ENCODE measurements at regions not wholly inside any gene's neighbourhood (a gene's known extent, or its start where the extent isn't known, plus 50 kb on each side); places are given as distances from the start of the nearest gene placed in this dataset.

- TF ChIP-seq CTCF (IDR thresholded peaks at IDR 0.05): no peak
- TF ChIP-seq EP300 (IDR thresholded peaks at IDR 0.05): no peak
- no peak for TF ChIP-seq POLR2A (IDR thresholded peaks at IDR 0.05)
Observed at GRCh38 chr6:48206091-48206490, 95.1 kb upstream of the PTCHD4 start.
